Neuron (in vitro differentiated cells): ENCODE measurements at regions not wholly inside any gene's neighbourhood (a gene's known extent, or its start where the extent isn't known, plus 50 kb on each side); places are given as distances from the start of the nearest gene placed in this dataset.

Source experiments
- H2AFZ ChIP-seq: one replicate; pipeline ENCODE4 v1.6.1; 2013; ENCODE audit warnings: low read depth, mild to moderate bottlenecking, inconsistent platforms, low read length, moderate library complexity
- H3K27me3 ChIP-seq: one replicate; pipeline ENCODE4 v1.6.1; 2013; ENCODE audit warnings: low read length; ENCODE audit not compliant: insufficient read depth
- H3K36me3 ChIP-seq: one replicate; pipeline ENCODE4 v1.6.1; 2013; ENCODE audit warnings: low read length; ENCODE audit not compliant: insufficient read depth
- H3K4me1 ChIP-seq: one replicate; pipeline ENCODE4 v1.6.1; 2013; ENCODE audit warnings: low read length; ENCODE audit not compliant: insufficient read depth
- H3K4me3 ChIP-seq: 2 replicates; pipeline ENCODE4 v1.5.1; 2013; ENCODE audit warnings: mild to moderate bottlenecking, low read length, moderate library complexity
- H3K9me3 ChIP-seq: one replicate; pipeline ENCODE4 v1.6.1; 2013; ENCODE audit warnings: low read length

GRCh38 chr12:89250636-89251035 lies 101.7 kb downstream of the DUSP6 start:
- Histone ChIP-seq H3K4me1 (no peaks in the 10 kb centered on the region), H3K27me3 (no peaks in the 10 kb centered on the region), H3K9me3 (no peaks in the 10 kb centered on the region), H2AFZ (no peak overlapping the region), H3K4me3 (no peak overlapping the region), H3K36me3 (no peaks in the 10 kb centered on the region)

- Histone ChIP-seq H3K9me3 (no peaks in the 10 kb centered on the region), H3K36me3 (no peaks in the 10 kb centered on the region), H3K4me1 (no peaks in the 10 kb centered on the region), H2AFZ (no peak overlapping the region), H3K27me3 (no peaks in the 10 kb centered on the region), H3K4me3 (no peak overlapping the region)
Measured at GRCh38 chr12:89250213-89250612, 102.1 kb downstream of the DUSP6 start.

DNA sequence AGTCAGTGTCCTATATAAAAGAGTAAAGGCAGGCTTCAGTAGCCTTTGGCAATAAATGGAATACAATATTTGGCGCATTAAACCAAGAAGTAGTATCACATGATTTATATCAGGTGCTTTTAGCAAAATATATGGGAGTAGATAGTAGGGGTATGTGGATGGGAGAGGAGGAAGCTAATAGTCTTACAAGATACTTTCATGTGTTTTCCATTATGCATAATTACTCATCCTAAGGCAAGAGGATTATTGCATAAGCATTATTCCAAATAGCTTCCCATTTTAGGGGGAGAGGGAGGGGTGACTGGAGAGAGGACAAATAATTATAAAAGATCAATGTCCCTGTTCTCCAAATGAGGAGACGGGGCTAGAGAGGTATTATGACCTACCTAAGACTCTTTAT lies 104.3 kb downstream of the DUSP6 start:
- H3K27me3 ChIP-seq, result no peaks in the 10 kb centered on the region
- H3K4me1 ChIP-seq, result no peaks in the 10 kb centered on the region
- no peak overlapping the region for H2AFZ ChIP-seq
- H3K36me3 ChIP-seq, result no peaks in the 10 kb centered on the region
- no peak overlapping the region for H3K4me3 ChIP-seq
- no peaks in the 10 kb centered on the region for H3K9me3 ChIP-seq

- no peaks in the 10 kb centered on the region for H3K36me3 ChIP-seq
- H2AFZ ChIP-seq, result no peak overlapping the region
- no peaks in the 10 kb centered on the region for H3K9me3 ChIP-seq
- H3K4me1 ChIP-seq, result no peaks in the 10 kb centered on the region
- no peak overlapping the region for H3K4me3 ChIP-seq
- H3K27me3 ChIP-seq, result no peaks in the 10 kb centered on the region
Measured at GRCh38 chr12:89247541-89247942, 104.8 kb downstream of the DUSP6 start.

DNA sequence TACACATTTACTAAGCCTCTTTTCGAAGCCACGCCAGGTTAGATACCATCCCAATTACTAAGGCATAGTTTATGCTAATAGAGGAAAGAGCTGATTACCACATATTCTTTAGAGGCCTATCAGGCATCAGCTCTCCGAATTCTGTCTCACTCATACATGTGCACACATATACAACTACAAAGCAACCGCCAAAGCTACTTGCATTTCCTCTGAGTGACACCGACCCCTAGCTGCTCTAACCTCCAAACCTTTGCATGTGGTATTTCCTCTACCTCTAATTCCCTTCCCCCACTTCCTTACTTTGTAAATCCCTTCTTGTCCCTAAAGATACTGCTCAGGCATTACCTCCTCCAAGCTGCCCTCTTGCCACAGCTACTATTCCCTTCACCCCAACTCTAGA lies 107.2 kb downstream of the DUSP6 start:
- Histone ChIP-seq H3K4me3 (no peak overlapping the region), H3K9me3 (no peaks in the 10 kb centered on the region), H3K36me3 (no peaks in the 10 kb centered on the region), H3K4me1 (no peaks in the 10 kb centered on the region), H3K27me3 (no peaks in the 10 kb centered on the region), H2AFZ (no peak overlapping the region)

- Histone ChIP-seq H3K36me3 (no peaks in the 10 kb centered on the region), H2AFZ (no peak overlapping the region), H3K4me1 (no peaks in the 10 kb centered on the region), H3K9me3 (no peaks in the 10 kb centered on the region), H3K27me3 (no peaks in the 10 kb centered on the region), H3K4me3 (no peak overlapping the region)
Measured at GRCh38 chr12:89244536-89244935, 107.8 kb downstream of the DUSP6 start.

DNA sequence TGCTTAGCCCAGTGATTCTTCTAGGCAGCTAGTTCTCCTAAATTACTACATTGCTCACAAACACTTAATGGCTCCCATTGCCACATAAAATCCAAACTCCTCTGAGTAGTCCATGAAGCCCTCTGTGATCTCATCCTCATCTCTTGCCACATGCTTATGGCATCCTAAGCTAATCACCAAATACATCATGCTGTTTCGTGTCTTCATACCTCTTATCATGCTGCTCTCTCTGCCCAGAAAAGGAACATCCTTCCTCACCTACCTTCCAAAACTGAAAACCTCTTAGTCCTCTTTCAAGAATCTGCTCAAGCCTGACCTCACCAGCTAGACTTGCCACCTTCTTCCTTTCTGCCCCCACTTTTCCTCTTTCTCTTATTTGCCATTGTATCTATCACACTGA lies 108.5 kb downstream of the DUSP6 start:
- Histone ChIP-seq H3K4me3 (no peak overlapping the region), H2AFZ (no peak overlapping the region), H3K9me3 (no peaks in the 10 kb centered on the region), H3K27me3 (no peaks in the 10 kb centered on the region), H3K4me1 (no peaks in the 10 kb centered on the region), H3K36me3 (no peaks in the 10 kb centered on the region)

GRCh38 chr12:89239534-89239933 lies 112.8 kb downstream of the DUSP6 start:
- no peaks in the 10 kb centered on the region for H3K4me1 ChIP-seq
- no peaks in the 10 kb centered on the region for H3K36me3 ChIP-seq
- no peaks in the 10 kb centered on the region for H3K27me3 ChIP-seq
- H3K9me3 ChIP-seq, result no peaks in the 10 kb centered on the region
- no peak overlapping the region for H3K4me3 ChIP-seq
- no peak overlapping the region for H2AFZ ChIP-seq

DNA sequence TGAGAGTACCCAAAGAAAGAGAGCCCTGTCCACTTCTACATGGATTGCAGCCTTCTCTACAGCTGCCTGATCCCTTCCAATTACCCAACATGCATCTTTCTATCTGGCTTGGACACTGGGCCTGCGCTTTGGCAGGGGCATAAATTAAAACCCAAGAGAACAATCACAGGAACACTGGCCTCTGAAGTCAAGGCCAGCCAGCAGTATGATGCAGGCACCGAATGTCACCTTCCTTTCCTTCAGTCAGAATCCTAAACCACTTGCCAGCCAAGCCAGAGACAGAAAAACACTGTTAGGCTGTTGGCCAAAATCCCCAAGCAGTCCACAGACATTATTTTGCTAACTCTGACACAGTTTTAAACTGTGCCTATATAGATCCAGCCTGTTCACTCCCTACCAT lies 113.7 kb downstream of the DUSP6 start:
- no peaks in the 10 kb centered on the region for H3K4me1 ChIP-seq
- H3K27me3 ChIP-seq, result no peaks in the 10 kb centered on the region
- H3K4me3 ChIP-seq, result no peak overlapping the region
- H3K9me3 ChIP-seq, result no peaks in the 10 kb centered on the region
- H3K36me3 ChIP-seq, result no peaks in the 10 kb centered on the region
- no peak overlapping the region for H2AFZ ChIP-seq

- Histone ChIP-seq H3K27me3 (no peaks in the 10 kb centered on the region), H3K4me3 (no peak overlapping the region), H2AFZ (no peak overlapping the region), H3K36me3 (no peaks in the 10 kb centered on the region), H3K4me1 (no peaks in the 10 kb centered on the region), H3K9me3 (no peaks in the 10 kb centered on the region)
Measured at GRCh38 chr12:89237763-89238162, 114.5 kb downstream of the DUSP6 start.

DNA sequence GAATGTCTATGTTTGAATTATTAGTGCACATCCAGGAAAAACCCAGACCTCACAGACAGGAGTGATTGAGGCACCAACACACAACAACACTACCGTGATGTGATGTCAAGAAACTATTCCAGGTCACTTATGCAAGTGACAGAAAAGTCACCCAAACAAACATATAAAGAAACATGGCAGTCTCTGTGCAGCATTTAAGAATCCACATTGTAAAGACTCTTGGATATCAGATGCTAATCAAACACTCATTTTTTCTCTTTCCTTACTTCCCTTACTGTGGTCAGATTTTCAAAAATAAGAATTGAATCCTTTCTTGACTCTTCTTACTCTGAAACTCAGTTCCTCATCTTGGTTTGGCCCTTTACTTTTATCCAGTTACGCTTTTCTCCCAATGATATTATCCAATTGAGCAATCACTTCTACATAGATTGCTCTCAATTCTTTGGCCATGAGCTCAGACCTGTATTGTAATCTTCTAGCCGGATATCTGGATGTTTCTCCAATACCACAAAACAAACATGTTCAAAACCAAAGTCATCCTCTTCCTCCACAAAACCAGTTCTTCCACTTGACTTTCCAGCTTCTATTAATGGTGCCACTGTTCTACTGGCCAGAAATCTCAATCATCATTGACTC lies 115.4 kb downstream of the DUSP6 start:
- Histone ChIP-seq H3K27me3 (no peaks in the 10 kb centered on the region), H3K4me3 (no peak overlapping the region), H3K36me3 (no peaks in the 10 kb centered on the region), H3K4me1 (no peaks in the 10 kb centered on the region), H3K9me3 (no peaks in the 10 kb centered on the region), H2AFZ (no peak overlapping the region)

GRCh38 chr12:89236237-89236636 lies 116.1 kb downstream of the DUSP6 start:
- H3K4me1 ChIP-seq, result no peaks in the 10 kb centered on the region
- H3K27me3 ChIP-seq, result no peaks in the 10 kb centered on the region
- no peaks in the 10 kb centered on the region for H3K9me3 ChIP-seq

GRCh38 chr12:89235189-89235993 lies 116.9 kb downstream of the DUSP6 start:
- H3K9me3 ChIP-seq, result no peaks in the 10 kb centered on the region
- H3K27me3 ChIP-seq, result no peaks in the 10 kb centered on the region
- no peak overlapping the region for H2AFZ ChIP-seq
- H3K36me3 ChIP-seq, result no peaks in the 10 kb centered on the region
- peaks cover 6% of the 10 kb centered on the region for H3K4me1 ChIP-seq
- H3K4me3 ChIP-seq, result no peak overlapping the region

More at GRCh38 chr12:89236237-89236636, 116.1 kb downstream of the DUSP6 start:
- Histone ChIP-seq H3K4me3 (no peak overlapping the region), H2AFZ (no peak overlapping the region), H3K36me3 (no peaks in the 10 kb centered on the region)
